ENCODE measurements at regions not wholly inside any gene's neighbourhood (a gene's known extent, or its start where the extent isn't known, plus 50 kb on each side); places are given as distances from the start of the nearest gene placed in this dataset.

DNA sequence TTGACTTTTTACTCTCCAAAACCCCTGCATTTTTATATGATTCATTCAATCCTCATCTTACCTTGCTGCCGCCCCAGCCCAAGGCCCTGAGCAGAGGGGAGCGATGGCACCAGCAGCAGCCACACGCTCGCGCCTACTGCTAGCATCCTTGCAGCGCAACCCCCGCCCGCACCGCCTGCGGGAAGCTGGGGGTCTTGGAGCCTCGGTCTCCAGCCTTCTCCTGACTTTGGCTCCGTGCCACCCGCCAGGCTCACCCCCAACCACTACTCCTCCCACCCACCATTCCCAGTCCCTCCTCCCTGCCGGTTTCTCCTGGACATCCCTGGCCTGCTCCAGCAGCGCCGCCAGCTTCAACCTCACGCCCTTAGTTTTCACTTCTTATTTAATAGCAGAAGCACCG, 76.6 kb downstream of the RPE65 start:
- TF ChIP-seq EZH2phosphoT487 (IDR thresholded peaks at IDR 0.05; ENCODE audit: insufficient read depth, low read depth) (no peak), EZH2 (IDR thresholded peaks at IDR 0.05; ENCODE audit: insufficient read depth, poor library complexity, severe bottlenecking) (no peak)
